NT2/D1 (cell line): ENCODE measurements at regions not wholly inside any gene's neighbourhood (a gene's known extent, or its start where the extent isn't known, plus 50 kb on each side); places are given as distances from the start of the nearest gene placed in this dataset.

ENCODE experiments used
- DNase-seq: peaks from one replicate; pipeline ENCODE4 v3.0.0-alpha.2; 2011; ENCODE audit warnings: low read depth, low spot score
- H3K27me3 ChIP-seq: 2 replicates; pipeline ENCODE4 v1.6.0; 2011; ENCODE audit warnings: mild to moderate bottlenecking; ENCODE audit not compliant: insufficient read length, insufficient read depth
- H3K36me3 ChIP-seq: 2 replicates; pipeline ENCODE4 v1.6.1; 2011; ENCODE audit warnings: mild to moderate bottlenecking, low read length, mixed read lengths; ENCODE audit not compliant: insufficient read depth, insufficient read length
- H3K4me1 ChIP-seq: 2 replicates; pipeline ENCODE4 v1.5.1; 2011; ENCODE audit not compliant: insufficient read depth, insufficient read length
- H3K4me3 ChIP-seq: 2 replicates; pipeline ENCODE4 v1.5.1; 2011; ENCODE audit warnings: low read depth; ENCODE audit not compliant: insufficient read length
- H3K9ac ChIP-seq: 2 replicates; pipeline ENCODE4 v1.6.0; 2011; ENCODE audit warnings: low read depth; ENCODE audit not compliant: insufficient read length
- H3K9me3 ChIP-seq: 2 replicates; pipeline ENCODE4 v1.5.1; 2011; ENCODE audit warnings: mild to moderate bottlenecking, low read length; ENCODE audit not compliant: insufficient read depth
- SUZ12 ChIP-seq: IDR thresholded peaks from 2 replicates; pipeline ENCODE4 v1.6.1; 2011; ENCODE audit not compliant: insufficient read length, insufficient read depth; ENCODE audit errors: extremely low read depth
- YY1 ChIP-seq: IDR thresholded peaks from 2 replicates; pipeline ENCODE4 v1.6.1; 2011; ENCODE audit not compliant: insufficient read length, insufficient read depth
- ZNF274 ChIP-seq: IDR thresholded peaks from 2 replicates; pipeline ENCODE4 v1.6.1; 2011; ENCODE audit warnings: mild to moderate bottlenecking, low read depth, low read length

- no peak overlapping the region for H3K4me3 ChIP-seq
- DNase-seq = no peak
- H3K27me3 ChIP-seq = no peaks in the 10 kb centered on the region
- TF ChIP-seq ZNF274 = no peak
- no peak for TF ChIP-seq SUZ12
- no peak for TF ChIP-seq YY1
- no peaks in the 10 kb centered on the region for H3K4me1 ChIP-seq
- H3K36me3 ChIP-seq = no peaks in the 10 kb centered on the region
- H3K9ac ChIP-seq = no peak overlapping the region
- H3K9me3 ChIP-seq = no peaks in the 10 kb centered on the region
These were observed 228.0 kb upstream of the RTL1 start for GRCh38 chr14:101131451-101131916.

- TF ChIP-seq YY1 = no peak
- no peak for TF ChIP-seq ZNF274
- no peak for TF ChIP-seq SUZ12
These were observed 228.6 kb upstream of the RTL1 start for GRCh38 chr14:101132051-101132571.

GRCh38 chr14:101132588-101132987, 229.1 kb upstream of the RTL1 start:
- Histone ChIP-seq H3K4me1 (no peaks in the 10 kb centered on the region), H3K36me3 (no peaks in the 10 kb centered on the region), H3K9me3 (no peaks in the 10 kb centered on the region), H3K9ac (no peak overlapping the region), H3K27me3 (no peaks in the 10 kb centered on the region), H3K4me3 (no peak overlapping the region)
- DNase-seq = no peak
- TF ChIP-seq SUZ12 (no peak), ZNF274 (no peak), YY1 (no peak)

More at GRCh38 chr14:101132051-101132571, 228.6 kb upstream of the RTL1 start:
- no peak for DNase-seq
- Histone ChIP-seq H3K4me1 (no peaks in the 10 kb centered on the region), H3K4me3 (no peak overlapping the region), H3K36me3 (no peaks in the 10 kb centered on the region), H3K27me3 (no peaks in the 10 kb centered on the region), H3K9me3 (no peaks in the 10 kb centered on the region), H3K9ac (no peak overlapping the region)

GRCh38 chr14:101133068-101133467, 229.5 kb upstream of the RTL1 start:
- H3K36me3 ChIP-seq = no peaks in the 10 kb centered on the region
- no peak for TF ChIP-seq SUZ12
- no peak for TF ChIP-seq ZNF274
- TF ChIP-seq YY1 = no peak
- DNase-seq = no peak
- no peaks in the 10 kb centered on the region for H3K9me3 ChIP-seq
- H3K4me1 ChIP-seq = no peaks in the 10 kb centered on the region
- no peak overlapping the region for H3K4me3 ChIP-seq
- no peak overlapping the region for H3K9ac ChIP-seq
- no peaks in the 10 kb centered on the region for H3K27me3 ChIP-seq

- no peaks in the 10 kb centered on the region for H3K4me1 ChIP-seq
- no peak for TF ChIP-seq ZNF274
- TF ChIP-seq YY1 = no peak
- TF ChIP-seq SUZ12 = no peak
- no peak for DNase-seq
- H3K4me3 ChIP-seq = no peak overlapping the region
- H3K9ac ChIP-seq = no peak overlapping the region
- H3K9me3 ChIP-seq = no peaks in the 10 kb centered on the region
- H3K27me3 ChIP-seq = no peaks in the 10 kb centered on the region
- no peaks in the 10 kb centered on the region for H3K36me3 ChIP-seq
These were observed 230.7 kb upstream of the RTL1 start for GRCh38 chr14:101134161-101134631.

- Histone ChIP-seq H3K36me3 (no peaks in the 10 kb centered on the region), H3K9ac (no peak overlapping the region), H3K27me3 (no peaks in the 10 kb centered on the region), H3K4me3 (no peak overlapping the region), H3K9me3 (no peaks in the 10 kb centered on the region), H3K4me1 (no peaks in the 10 kb centered on the region)
- DNase-seq = no peak
- no peak for TF ChIP-seq SUZ12
These were observed 231.4 kb upstream of the RTL1 start for GRCh38 chr14:101134851-101135433.

GRCh38 chr14:101135796-101136742, 232.5 kb upstream of the RTL1 start:
- Histone ChIP-seq H3K27me3 (no peaks in the 10 kb centered on the region), H3K9me3 (no peaks in the 10 kb centered on the region), H3K4me1 (no peaks in the 10 kb centered on the region), H3K4me3 (no peak overlapping the region), H3K9ac (no peak overlapping the region), H3K36me3 (no peaks in the 10 kb centered on the region)
- TF ChIP-seq YY1 (no peak), SUZ12 (no peak), ZNF274 (no peak)
- DNase-seq = no peak
